ENCODE measurements at regions not wholly inside any gene's neighbourhood (a gene's known extent, or its start where the extent isn't known, plus 50 kb on each side); places are given as distances from the start of the nearest gene placed in this dataset.

DNA sequence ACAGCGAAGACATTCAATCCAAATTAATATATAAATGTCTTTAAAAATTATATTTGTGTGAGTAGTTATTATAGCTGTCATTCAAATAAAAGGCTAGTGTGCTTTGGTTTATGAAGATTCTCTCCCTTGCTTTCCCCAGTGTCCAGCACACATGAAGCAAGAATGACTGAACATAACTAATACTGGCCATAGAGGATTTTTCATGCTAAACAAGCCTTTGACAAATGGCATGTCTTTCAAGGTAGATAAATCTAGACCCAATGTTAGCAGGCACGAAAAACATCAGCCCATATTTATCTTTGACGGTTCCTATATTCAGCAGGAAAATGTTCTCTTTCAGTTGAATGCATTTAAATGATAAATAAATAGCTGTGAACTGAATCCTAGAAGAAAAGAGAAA is 1234.4 kb downstream of the EPHA7 start:
- no peak overlapping the region for H3K27ac ChIP-seq
- TF ChIP-seq, protein P1, sequence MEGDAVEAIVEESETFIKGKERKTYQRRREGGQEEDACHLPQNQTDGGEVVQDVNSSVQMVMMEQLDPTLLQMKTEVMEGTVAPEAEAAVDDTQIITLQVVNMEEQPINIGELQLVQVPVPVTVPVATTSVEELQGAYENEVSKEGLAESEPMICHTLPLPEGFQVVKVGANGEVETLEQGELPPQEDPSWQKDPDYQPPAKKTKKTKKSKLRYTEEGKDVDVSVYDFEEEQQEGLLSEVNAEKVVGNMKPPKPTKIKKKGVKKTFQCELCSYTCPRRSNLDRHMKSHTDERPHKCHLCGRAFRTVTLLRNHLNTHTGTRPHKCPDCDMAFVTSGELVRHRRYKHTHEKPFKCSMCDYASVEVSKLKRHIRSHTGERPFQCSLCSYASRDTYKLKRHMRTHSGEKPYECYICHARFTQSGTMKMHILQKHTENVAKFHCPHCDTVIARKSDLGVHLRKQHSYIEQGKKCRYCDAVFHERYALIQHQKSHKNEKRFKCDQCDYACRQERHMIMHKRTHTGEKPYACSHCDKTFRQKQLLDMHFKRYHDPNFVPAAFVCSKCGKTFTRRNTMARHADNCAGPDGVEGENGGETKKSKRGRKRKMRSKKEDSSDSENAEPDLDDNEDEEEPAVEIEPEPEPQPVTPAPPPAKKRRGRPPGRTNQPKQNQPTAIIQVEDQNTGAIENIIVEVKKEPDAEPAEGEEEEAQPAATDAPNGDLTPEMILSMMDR (IDR thresholded peaks at IDR 0.05): no peak
- no peak for DNase-seq (ENCODE audit: low spot score)
- H3K4me3 ChIP-seq: no peak overlapping the region

DNA sequence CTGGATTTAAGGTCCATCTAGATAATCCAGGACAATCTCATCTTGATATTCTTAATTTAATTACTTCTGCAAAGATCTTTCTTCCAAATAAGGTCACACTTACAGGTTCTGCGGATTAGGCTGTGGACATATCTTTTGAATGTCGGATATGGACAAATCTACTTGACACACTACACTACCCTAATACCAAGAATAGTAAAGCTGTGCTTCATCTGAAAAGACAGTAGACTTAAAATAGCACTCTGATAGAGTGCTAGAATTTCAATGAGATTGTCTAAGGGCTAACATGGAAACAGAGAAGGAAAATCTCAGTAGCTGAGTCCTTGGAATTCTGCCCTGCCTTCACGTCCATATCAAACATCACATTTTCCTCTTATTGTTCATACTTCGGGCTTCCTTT is 1238.0 kb downstream of the EPHA7 start:
- Histone ChIP-seq H3K4me3 (no peak overlapping the region), H3K27ac (no peak overlapping the region)
- DNase-seq (ENCODE audit: low spot score): no peak
- TF ChIP-seq, protein P1 (IDR thresholded peaks at IDR 0.05): no peak

DNA sequence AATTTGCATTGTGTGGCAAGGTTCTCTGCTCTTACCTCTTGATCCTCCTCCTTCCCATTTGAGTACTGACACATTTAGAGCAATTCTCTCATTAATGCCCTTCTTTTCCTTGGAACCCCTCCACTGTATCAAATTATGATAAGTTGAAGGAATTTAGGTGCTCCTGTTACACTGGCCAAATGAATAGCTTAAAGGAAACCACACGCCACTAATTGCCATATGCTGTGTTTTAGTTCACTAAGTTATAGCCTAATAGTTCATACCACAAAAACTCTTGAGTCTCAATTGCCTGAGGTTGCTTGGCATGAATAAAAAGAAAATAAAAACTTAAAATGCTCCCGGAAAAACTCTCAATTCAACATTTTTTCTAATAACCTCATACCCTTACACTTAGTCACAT is 1239.3 kb downstream of the EPHA7 start:
- DNase-seq (ENCODE audit: low spot score): no peak
- TF ChIP-seq, protein P1 (IDR thresholded peaks at IDR 0.05): no peak
- H3K4me3 ChIP-seq: no peak overlapping the region
- H3K27ac ChIP-seq: no peak overlapping the region

DNA sequence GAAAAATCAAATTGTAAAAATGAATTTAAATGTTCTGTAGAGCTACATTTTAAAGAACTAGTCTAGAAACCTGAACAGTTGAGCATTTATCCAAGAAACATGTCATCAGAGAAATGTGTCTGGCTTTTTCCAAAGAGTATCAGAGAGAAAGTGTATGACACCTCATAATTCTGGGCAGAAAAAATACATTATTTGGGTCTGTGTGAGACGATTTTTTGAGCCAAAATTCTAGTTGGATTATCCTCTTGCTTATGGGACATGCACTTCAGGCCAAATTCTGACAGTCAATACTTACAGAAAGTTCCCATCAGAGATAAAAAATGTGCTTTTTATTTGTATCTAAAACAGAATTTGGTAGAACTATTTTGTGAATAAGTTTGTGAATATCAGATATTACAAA is 1242.7 kb downstream of the EPHA7 start:
- Histone ChIP-seq H3K4me3 (no peak overlapping the region), H3K27ac (no peak overlapping the region)
- TF ChIP-seq, protein P1 (IDR thresholded peaks at IDR 0.05): no peak
- no peak for DNase-seq (ENCODE audit: low spot score)

DNA sequence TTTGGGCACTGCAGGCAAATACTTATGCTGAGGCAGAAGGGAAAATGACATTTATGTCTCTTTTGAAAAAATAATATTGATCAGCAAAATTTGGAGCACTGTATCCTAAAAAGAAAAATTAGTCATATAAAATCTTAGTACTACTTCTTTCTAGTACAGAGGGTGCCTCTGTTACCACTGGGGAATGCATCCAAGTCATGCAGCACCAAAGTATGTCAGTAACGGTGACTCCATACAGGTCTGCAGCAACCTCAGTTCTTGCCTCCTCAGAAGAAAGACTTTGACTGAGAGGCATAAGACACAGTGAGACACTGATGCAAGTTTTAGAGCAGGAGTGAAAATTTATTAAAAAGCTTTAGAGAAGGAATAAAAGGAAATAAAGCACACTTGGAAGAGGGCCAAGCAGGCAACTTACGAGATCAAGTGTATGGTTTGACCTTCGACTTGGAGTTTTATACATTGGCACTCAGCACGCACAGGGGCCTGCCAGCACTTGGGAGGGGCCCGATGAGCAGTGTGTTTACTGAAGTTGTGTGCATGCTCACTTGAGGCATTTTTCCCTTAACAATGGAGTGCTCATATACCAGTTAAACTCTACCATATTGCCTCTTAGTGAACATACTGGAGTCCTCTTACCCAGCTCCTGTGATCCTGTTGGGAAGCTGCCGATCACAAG is 1244.8 kb downstream of the EPHA7 start:
- TF ChIP-seq, protein P1 (IDR thresholded peaks at IDR 0.05): no peak
- no peak overlapping the region for H3K4me3 ChIP-seq
- DNase-seq (ENCODE audit: low spot score): no peak
- H3K27ac ChIP-seq: no peak overlapping the region

DNA sequence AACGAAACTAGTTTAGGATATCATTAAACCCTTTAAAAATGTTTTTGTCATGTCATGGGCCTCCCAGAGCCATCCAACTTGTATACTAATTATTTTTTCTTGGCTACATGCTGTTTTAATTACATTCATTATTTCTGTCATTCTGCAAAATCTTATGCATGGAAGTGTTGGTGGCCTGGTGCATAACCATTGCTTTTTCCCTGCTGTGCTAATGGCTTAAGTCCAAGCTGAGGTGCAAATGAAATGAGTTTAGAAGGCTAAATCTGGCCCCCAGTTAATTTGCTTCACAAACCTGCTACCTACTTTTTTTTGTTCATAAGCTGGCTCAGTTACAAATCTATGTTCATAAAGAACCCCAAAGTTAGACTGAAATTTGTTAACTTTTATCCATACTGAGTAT is 1249.9 kb downstream of the EPHA7 start:
- H3K4me3 ChIP-seq: no peak overlapping the region
- TF ChIP-seq, protein P1 (IDR thresholded peaks at IDR 0.05): no peak
- H3K27ac ChIP-seq: no peak overlapping the region
- no peak for DNase-seq (ENCODE audit: low spot score)

DNA sequence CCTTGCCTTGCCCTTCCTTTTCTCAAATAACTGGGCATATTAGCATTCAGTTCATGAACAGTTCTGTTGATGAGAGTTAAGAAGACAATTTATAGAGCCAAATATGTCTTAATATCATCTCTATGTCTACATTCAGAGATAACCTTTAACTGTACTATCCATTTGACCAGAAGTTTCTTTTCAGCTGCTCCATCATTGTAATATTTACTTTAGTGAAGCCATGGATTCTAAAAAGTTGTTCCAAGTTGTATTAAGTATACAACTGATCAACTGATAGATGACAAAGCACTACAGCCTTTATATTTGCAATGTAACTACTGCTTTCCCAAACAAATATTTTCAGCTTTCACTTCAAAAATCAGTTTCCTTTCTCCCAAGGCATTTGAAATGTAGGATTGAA is 1252.7 kb downstream of the EPHA7 start:
- DNase-seq (ENCODE audit: low spot score): no peak
- Histone ChIP-seq H3K27ac (no peak overlapping the region), H3K4me3 (no peak overlapping the region)
- TF ChIP-seq, protein P1 (IDR thresholded peaks at IDR 0.05): no peak
